Testis (tissue), 2 donors: ENCODE measurements at regions not wholly inside any gene's neighbourhood (a gene's known extent, or its start where the extent isn't known, plus 50 kb on each side); places are given as distances from the start of the nearest gene placed in this dataset.

ENCODE experiments used
- CTCF ChIP-seq, 3 experiments: fragments of 450-650 bp in 2 of 3; fragments of 200-600 bp in 1 of 3; sonication (generic) in 1 of 3; IDR thresholded peaks; one replicate each; pipeline ENCODE4 v1.5.1; 2016 to 2019; ENCODE audit warnings: antibody characterized with exemption in 3 of 3, mild to moderate bottlenecking in 2 of 3, moderate library complexity in 1 of 3
- POLR2A ChIP-seq: fragments of 450-650 bp; IDR thresholded peaks from one replicate; pipeline ENCODE4 v1.6.1; 2017; ENCODE audit warnings: antibody characterized with exemption, mild to moderate bottlenecking, moderate library complexity

DNA sequence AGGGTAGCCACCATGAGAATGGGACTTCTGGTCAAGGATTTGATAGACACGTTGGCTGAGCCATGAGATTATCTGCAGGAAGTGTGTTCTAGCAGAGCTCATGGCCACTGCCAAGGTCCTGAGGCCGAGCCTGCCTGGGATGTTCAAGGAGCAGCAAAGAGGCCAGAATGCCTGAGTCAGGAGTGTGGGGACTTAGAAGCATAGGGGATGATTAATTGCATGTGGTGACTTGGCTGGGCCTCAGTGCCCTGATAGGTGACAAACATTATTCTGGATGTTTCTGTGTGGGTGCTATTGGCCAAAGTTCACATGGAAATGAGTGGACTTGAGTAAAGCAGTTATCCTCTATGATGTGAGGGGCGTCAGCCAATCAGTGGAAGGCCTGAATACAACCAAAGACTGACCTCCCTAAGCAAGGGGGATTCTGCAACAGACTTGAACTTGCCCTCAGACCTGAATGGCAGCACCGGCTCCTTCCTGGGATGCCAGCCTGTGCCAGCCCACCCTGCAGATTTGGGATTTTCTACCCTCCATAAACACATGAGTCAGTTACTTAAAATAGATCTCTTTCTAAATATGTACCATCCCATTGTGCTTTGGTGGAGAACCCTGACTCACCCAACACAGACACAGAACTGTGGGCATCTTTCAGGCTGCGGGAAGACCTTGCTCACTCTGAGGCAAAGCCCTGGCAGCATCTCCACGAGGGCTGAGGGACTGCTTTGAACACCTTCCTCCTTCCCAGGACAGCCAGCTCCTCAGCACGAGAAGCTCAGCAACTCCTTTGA, 363.9 kb upstream of the MGMT start:
- TF ChIP-seq CTCF (IDR thresholded peaks at IDR 0.05), result no peak
- TF ChIP-seq POLR2A, result no peak
